ENCODE measurements at regions not wholly inside any gene's neighbourhood (a gene's known extent, or its start where the extent isn't known, plus 50 kb on each side); places are given as distances from the start of the nearest gene placed in this dataset.

GRCh38 chr13:66219506-66219905, 1010.6 kb downstream of the PCDH9 start:
- Histone ChIP-seq H3K79me2 (ENCODE audit: insufficient read depth, low read length) (no peaks in the 10 kb centered on the region), H3K4me3 (ENCODE audit: insufficient read depth, low read length, poor library complexity, severe bottlenecking) (no peak overlapping the region), H2AFZ (ENCODE audit: low read depth, low read length, severe bottlenecking) (no peak overlapping the region), H3F3A (ENCODE audit: insufficient read depth) (no peaks in the 10 kb centered on the region), H3K9me2 (replicated peaks; ENCODE audit: insufficient read depth, low read length) (no peaks in the 10 kb centered on the region), H4K20me1 (ENCODE audit: low read depth, low read length) (no peaks in the 10 kb centered on the region), H3K27me3 (ENCODE audit: low read length) (no peaks in the 10 kb centered on the region), H3K9me3 (ENCODE audit: insufficient read depth, low read length) (no peaks in the 10 kb centered on the region), H3K4me2 (ENCODE audit: low read depth, low read length, poor library complexity, severe bottlenecking) (no peak overlapping the region), H3K36me3 (ENCODE audit: low read length) (no peaks in the 10 kb centered on the region), H3K9ac (ENCODE audit: low read length) (no peak overlapping the region), H3K27ac (ENCODE audit: low read depth, low read length) (no peak overlapping the region)
- TF ChIP-seq CTCF (IDR thresholded peaks at IDR 0.05; ENCODE audit: insufficient read depth, low read length, poor library complexity, severe bottlenecking), result no peak

GRCh38 chr13:66218583-66218982, 1011.6 kb downstream of the PCDH9 start:
- no peak overlapping the region for H3K9ac ChIP-seq (ENCODE audit: low read length)
- no peak overlapping the region for H3K4me3 ChIP-seq (ENCODE audit: insufficient read depth, low read length, poor library complexity, severe bottlenecking)
- H3K9me3 ChIP-seq (ENCODE audit: insufficient read depth, low read length), result no peaks in the 10 kb centered on the region
- H3K79me2 ChIP-seq (ENCODE audit: insufficient read depth, low read length), result no peaks in the 10 kb centered on the region
- H3F3A ChIP-seq (ENCODE audit: insufficient read depth), result no peaks in the 10 kb centered on the region
- no peaks in the 10 kb centered on the region for H3K27me3 ChIP-seq (ENCODE audit: low read length)
- H3K27ac ChIP-seq (ENCODE audit: low read depth, low read length), result no peak overlapping the region
- no peaks in the 10 kb centered on the region for H4K20me1 ChIP-seq (ENCODE audit: low read depth, low read length)
- H3K9me2 ChIP-seq (replicated peaks; ENCODE audit: insufficient read depth, low read length), result no peaks in the 10 kb centered on the region
- no peak overlapping the region for H3K4me2 ChIP-seq (ENCODE audit: low read depth, low read length, poor library complexity, severe bottlenecking)
- H3K36me3 ChIP-seq (ENCODE audit: low read length), result no peaks in the 10 kb centered on the region
- H2AFZ ChIP-seq (ENCODE audit: low read depth, low read length, severe bottlenecking), result no peak overlapping the region
- no peak for TF ChIP-seq CTCF (IDR thresholded peaks at IDR 0.05; ENCODE audit: insufficient read depth, low read length, poor library complexity, severe bottlenecking)
- no peak for TF ChIP-seq EZH2phosphoT487 (conservative IDR thresholded peaks at IDR 0.05; ENCODE audit: low read length)

- H4K20me1 ChIP-seq (ENCODE audit: low read depth, low read length), result no peaks in the 10 kb centered on the region
- TF ChIP-seq EZH2phosphoT487 (conservative IDR thresholded peaks at IDR 0.05; ENCODE audit: low read length), result no peak
- no peak for TF ChIP-seq CTCF (IDR thresholded peaks at IDR 0.05; ENCODE audit: insufficient read depth, low read length, poor library complexity, severe bottlenecking)
- no peaks in the 10 kb centered on the region for H3K9me2 ChIP-seq (replicated peaks; ENCODE audit: insufficient read depth, low read length)
- no peaks in the 10 kb centered on the region for H3K27me3 ChIP-seq (ENCODE audit: low read length)
- H3K9me3 ChIP-seq (ENCODE audit: insufficient read depth, low read length), result no peaks in the 10 kb centered on the region
- H3K4me2 ChIP-seq (ENCODE audit: low read depth, low read length, poor library complexity, severe bottlenecking), result no peak overlapping the region
- no peaks in the 10 kb centered on the region for H3K36me3 ChIP-seq (ENCODE audit: low read length)
- no peaks in the 10 kb centered on the region for H3K79me2 ChIP-seq (ENCODE audit: insufficient read depth, low read length)
- no peaks in the 10 kb centered on the region for H3F3A ChIP-seq (ENCODE audit: insufficient read depth)
- H3K27ac ChIP-seq (ENCODE audit: low read depth, low read length), result no peak overlapping the region
- no peak overlapping the region for H3K9ac ChIP-seq (ENCODE audit: low read length)
- no peak overlapping the region for H2AFZ ChIP-seq (ENCODE audit: low read depth, low read length, severe bottlenecking)
- H3K4me3 ChIP-seq (ENCODE audit: insufficient read depth, low read length, poor library complexity, severe bottlenecking), result no peak overlapping the region
These were observed 1013.4 kb downstream of the PCDH9 start for GRCh38 chr13:66216728-66217127.

GRCh38 chr13:66214467-66214866, 1015.7 kb downstream of the PCDH9 start:
- H3F3A ChIP-seq (ENCODE audit: insufficient read depth), result no peaks in the 10 kb centered on the region
- no peak overlapping the region for H2AFZ ChIP-seq (ENCODE audit: low read depth, low read length, severe bottlenecking)
- H3K27ac ChIP-seq (ENCODE audit: low read depth, low read length), result no peak overlapping the region
- H3K79me2 ChIP-seq (ENCODE audit: insufficient read depth, low read length), result no peaks in the 10 kb centered on the region
- no peaks in the 10 kb centered on the region for H3K27me3 ChIP-seq (ENCODE audit: low read length)
- no peak for TF ChIP-seq CTCF (IDR thresholded peaks at IDR 0.05; ENCODE audit: insufficient read depth, low read length, poor library complexity, severe bottlenecking)
- no peak for TF ChIP-seq EZH2phosphoT487 (conservative IDR thresholded peaks at IDR 0.05; ENCODE audit: low read length)
- no peaks in the 10 kb centered on the region for H3K9me2 ChIP-seq (replicated peaks; ENCODE audit: insufficient read depth, low read length)
- no peaks in the 10 kb centered on the region for H3K9me3 ChIP-seq (ENCODE audit: insufficient read depth, low read length)
- no peaks in the 10 kb centered on the region for H4K20me1 ChIP-seq (ENCODE audit: low read depth, low read length)
- no peak overlapping the region for H3K4me2 ChIP-seq (ENCODE audit: low read depth, low read length, poor library complexity, severe bottlenecking)
- H3K9ac ChIP-seq (ENCODE audit: low read length), result no peak overlapping the region
- H3K4me3 ChIP-seq (ENCODE audit: insufficient read depth, low read length, poor library complexity, severe bottlenecking), result no peak overlapping the region
- no peaks in the 10 kb centered on the region for H3K36me3 ChIP-seq (ENCODE audit: low read length)

All from SU-DHL-6 (cell line).